ENCODE measurements at regions not wholly inside any gene's neighbourhood (a gene's known extent, or its start where the extent isn't known, plus 50 kb on each side); places are given as distances from the start of the nearest gene placed in this dataset.
A peak's percentile ranks its signal among the peaks of the same experiment; 100 is the strongest.

GRCh38 chr13:77388944-77389624 is 62.2 kb upstream of the MYCBP2 start:
- Histone ChIP-seq H3K4me3 (no peak overlapping the region), H3K27ac (no peak overlapping the region), H3K9me3 (peaks cover 0 to 8% (median 0%) of the 10 kb centered on the region in 11 donors), H3K27me3 (no peaks in the 10 kb centered on the region), H3K36me3 (no peaks in the 10 kb centered on the region), H3K4me1 (peaks cover 0 to 15% (median 0%) of the 10 kb centered on the region in 9 donors)
- no peak for DNase-seq
- no peak for ATAC-seq
- intact Hi-C loops (cut with DNase I), result no loop called here
- WGBS, 2 donors, result 57 to 70% methylated on average over 4 of the region's 4 CpGs
- no peak for TF ChIP-seq CTCF (IDR thresholded peaks at IDR 0.05)

GRCh38 chr13:77387607-77388200 is 60.8 kb upstream of the MYCBP2 start:
- ATAC-seq, result peak in 5 of 8 donors; percentile 9 to 55 (median 38)
- intact Hi-C loops (cut with DNase I), result no loop called here

GRCh38 chr13:77386880-77387606 is 60.1 kb upstream of the MYCBP2 start:
- no peak for DNase-seq
- H3K4me1 ChIP-seq, result peaks cover 0 to 15% (median 0%) of the 10 kb centered on the region in 9 donors
- intact Hi-C loops (cut with DNase I), result no loop called here
- peaks cover 0 to 8% (median 0%) of the 10 kb centered on the region in 11 donors for H3K9me3 ChIP-seq
- 58 to 82% methylated on average over 5 of the region's 5 CpGs for WGBS, 2 donors
- peak; percentile 47 to 89 (median 78) for ATAC-seq
- H3K36me3 ChIP-seq, result no peaks in the 10 kb centered on the region
- peak overlapping the region in 5 of 10 donors; percentile 4 to 68 (median 34) for H3K27ac ChIP-seq
- peaks cover 0 to 8% (median 0%) of the 10 kb centered on the region in 7 donors for H3K27me3 ChIP-seq
- TF ChIP-seq CTCF (IDR thresholded peaks at IDR 0.05), result no peak
- no peak overlapping the region for H3K4me3 ChIP-seq

More at GRCh38 chr13:77387607-77388200, 60.8 kb upstream of the MYCBP2 start:
- H3K4me1 ChIP-seq, result peaks cover 0 to 15% (median 0%) of the 10 kb centered on the region in 9 donors
- no peak for TF ChIP-seq CTCF (IDR thresholded peaks at IDR 0.05)
- DNase-seq, result no peak
- WGBS, 2 donors, result 63 to 70% methylated on average over 5 of the region's 5 CpGs
- no peaks in the 10 kb centered on the region for H3K36me3 ChIP-seq
- peaks cover 0 to 8% (median 0%) of the 10 kb centered on the region in 11 donors for H3K9me3 ChIP-seq
- peak overlapping the region in 4 of 10 donors; percentile 4 to 68 (median 16) for H3K27ac ChIP-seq
- no peak overlapping the region for H3K4me3 ChIP-seq
- peaks cover 0 to 7% (median 0%) of the 10 kb centered on the region in 7 donors for H3K27me3 ChIP-seq

- DNase-seq (no peak), ATAC-seq (no peak)
- peaks cover 0 to 8% (median 0%) of the 10 kb centered on the region in 7 donors for H3K27me3 ChIP-seq
- H3K36me3 ChIP-seq, result no peaks in the 10 kb centered on the region
- TF ChIP-seq CTCF (IDR thresholded peaks at IDR 0.05), result no peak
- H3K27ac ChIP-seq, result no peak overlapping the region
- WGBS, 2 donors, result 38 to 67% methylated on average over 2 of the region's 2 CpGs
- H3K4me1 ChIP-seq, result peaks cover 0 to 15% (median 0%) of the 10 kb centered on the region in 9 donors
- intact Hi-C loops (cut with DNase I), result no loop called here
- peaks cover 0 to 8% (median 0%) of the 10 kb centered on the region in 11 donors for H3K9me3 ChIP-seq
- no peak overlapping the region for H3K4me3 ChIP-seq
These were observed 59.2 kb upstream of the MYCBP2 start for GRCh38 chr13:77386046-77386445.

All from heart right ventricle (tissue), 16 donors.